B cell (primary cell): ENCODE measurements at regions not wholly inside any gene's neighbourhood (a gene's known extent, or its start where the extent isn't known, plus 50 kb on each side); places are given as distances from the start of the nearest gene placed in this dataset.

ENCODE experiments used
- ATAC-seq: fragments of 200-7000 bp; cut with Tn5 transposase; one replicate; pipeline ENCODE4 v1.10.0; 2021; ENCODE audit warnings: low read depth, mild to moderate bottlenecking, moderate number of reproducible peaks, moderate library complexity
- CTCF ChIA-PET: fragments of 350-600 bp; sonication (Branson Sonifier 250); formaldehyde crosslinking; loops from one replicate; lab custom pipeline; 2021; ENCODE audit warnings: antibody characterized with exemption, inconsistent platforms; lab: Charles Lee
- POLR2A ChIA-PET: fragments of 350-600 bp; sonication (Branson Sonifier 250); formaldehyde crosslinking; loops from one replicate; lab custom pipeline; 2021; ENCODE audit warnings: antibody characterized with exemption; lab: Charles Lee
- DNase-seq: peaks from one replicate; pipeline ENCODE4 v3.0.0; 2013
- H2AFZ ChIP-seq: 2 replicates; pipeline ENCODE4 v1.6.1; 2012; ENCODE audit warnings: mild to moderate bottlenecking, low read depth, low read length; ENCODE audit not compliant: insufficient read depth, poor library complexity, severe bottlenecking
- H3K27ac ChIP-seq, 2 donors: 1 replicate in 1 of 2; 2 replicates in 1 of 2; pipeline ENCODE4 v1.5.1; 2012 to 2013; ENCODE audit warnings: low read length in 2 of 2, mild to moderate bottlenecking in 2 of 2, moderate library complexity in 1 of 2
- H3K27me3 ChIP-seq, 4 experiments: fragments of 200-600 bp in 1 of 4; sonication (generic) in 1 of 4; replicated peaks in 1 of 4; 1 replicate in 2 of 4; 2 replicates in 2 of 4; pipeline versions ENCODE4 v1.6.1 to v1.7.0; 2013 to 2016; ENCODE audit warnings: low read length in 3 of 4, mild to moderate bottlenecking in 2 of 4, mixed read lengths in 1 of 4, moderate library complexity in 1 of 4; ENCODE audit not compliant: insufficient read depth in 4 of 4, control insufficient read depth in 3 of 4; ENCODE audit errors: control extremely low read depth in 1 of 4
- H3K36me3 ChIP-seq, 2 experiments: replicated peaks in 1 of 2; 1 replicate in 1 of 2; 2 replicates in 1 of 2; pipeline versions ENCODE4 v1.6.1 to v1.7.1; 2013; ENCODE audit warnings: low read length in 1 of 2; ENCODE audit not compliant: insufficient read depth in 2 of 2, control insufficient read depth in 1 of 2; ENCODE audit errors: control extremely low read depth in 1 of 2, extremely low read depth in 1 of 2
- H3K4me1 ChIP-seq, 2 donors: fragments of 200-600 bp in 1 of 2; sonication (generic) in 1 of 2; 1 replicate in 1 of 2; 2 replicates in 1 of 2; pipeline versions ENCODE4 v1.5.1 to v1.6.1; 2013 to 2017; ENCODE audit warnings: low read length in 2 of 2; ENCODE audit not compliant: control insufficient read depth in 2 of 2, insufficient read depth in 2 of 2
- H3K4me2 ChIP-seq: replicated peaks from 2 replicates; pipeline ENCODE3; 2012; ENCODE audit warnings: mild to moderate bottlenecking, low read depth, low read length; ENCODE audit not compliant: poor library complexity, severe bottlenecking
- H3K4me3 ChIP-seq, 5 experiments: fragments of 200-600 bp in 1 of 5; sonication (generic) in 1 of 5; 1 replicate in 3 of 5; 2 replicates in 2 of 5; pipeline versions ENCODE4 v1.5.1 to v1.7.0; 2011 to 2016; ENCODE audit warnings: low read length in 4 of 5, mild to moderate bottlenecking in 4 of 5, low read depth in 2 of 5, control low read depth in 1 of 5, moderate library complexity in 1 of 5; ENCODE audit not compliant: insufficient read depth in 1 of 5; ENCODE audit errors: control extremely low read depth in 1 of 5, extremely low read depth in 1 of 5
- H3K79me2 ChIP-seq: fragments of 200-600 bp; sonication (generic); one replicate; pipeline ENCODE4 v1.6.0; 2016; ENCODE audit warnings: low read length; ENCODE audit not compliant: control insufficient read depth, insufficient read depth
- H3K9ac ChIP-seq: fragments of 200-600 bp; sonication (generic); 2 replicates; pipeline ENCODE4 v1.6.1; 2017; ENCODE audit warnings: mild to moderate bottlenecking, low read length, moderate library complexity
- H3K9me3 ChIP-seq, 3 donors: one replicate each; pipeline versions ENCODE4 v1.6.1 to v1.7.1; 2013; ENCODE audit warnings: low read length in 2 of 3; ENCODE audit not compliant: control insufficient read depth in 2 of 3, insufficient read depth in 1 of 3; ENCODE audit errors: control extremely low read depth in 1 of 3
- H4K20me1 ChIP-seq: 2 replicates; pipeline ENCODE4 v1.6.0; 2012; ENCODE audit warnings: mild to moderate bottlenecking, low read length; ENCODE audit not compliant: insufficient read depth, control insufficient read depth, poor library complexity, severe bottlenecking
- H3K27ac Mint-ChIP-seq: one replicate; pipeline ENCODE4 v1.8.0; 2021; ENCODE audit warnings: mixed read lengths
- H3K27me3 Mint-ChIP-seq: one replicate; pipeline ENCODE4 v1.8.0; 2021; ENCODE audit warnings: mixed read lengths
- H3K4me1 Mint-ChIP-seq: one replicate; pipeline ENCODE4 v1.8.0; 2021; ENCODE audit warnings: mixed read lengths
- H3K4me3 Mint-ChIP-seq: one replicate; pipeline ENCODE4 v1.8.0; 2021; ENCODE audit warnings: mixed read lengths
- H3K9me3 Mint-ChIP-seq: one replicate; pipeline ENCODE4 v1.8.0; 2022; ENCODE audit warnings: mixed read lengths; ENCODE audit not compliant: insufficient read depth
- EZH2 ChIP-seq: IDR thresholded peaks from 2 replicates; pipeline ENCODE4 v1.6.1; 2012; ENCODE audit warnings: borderline replicate concordance, low read depth, mild to moderate bottlenecking, moderate library complexity, low read length; ENCODE audit not compliant: insufficient read depth, poor library complexity, severe bottlenecking
- WGBS: methylation state at CpG from one replicate; pipeline ENCODE4 v1.1.5; 2013; ENCODE audit warnings: missing lambda C conversion rate; ENCODE audit not compliant: insufficient coverage; 5-methylcytosine and 5-hydroxymethylcytosine counted together
- intact Hi-C: fragments of 100-400 bp; cut with micrococcal nuclease; formaldehyde crosslinking; loops from one replicate; pipeline ENCODE4 v1.10.0; 2022
- TF ChIP-seq, protein P1 (sequence below): fragments of 200-600 bp; IDR thresholded peaks from one replicate; pipeline ENCODE4 v1.8.0; 2022; ENCODE audit warnings: antibody characterized with exemption, mild to moderate bottlenecking

- H3K4me2 ChIP-seq, result no peak overlapping the region
- Mint-ChIP-seq H3K27ac (no peak overlapping the region), H3K27me3 (no peaks in the 10 kb centered on the region), H3K4me3 (no peak overlapping the region), H3K4me1 (no peaks in the 10 kb centered on the region), H3K9me3 (peaks cover 3% of the 10 kb centered on the region)
- no peak overlapping the region for H2AFZ ChIP-seq
- no peaks in the 10 kb centered on the region for H4K20me1 ChIP-seq
- H3K27ac ChIP-seq, result no peak overlapping the region
- H3K4me3 ChIP-seq, result no peak overlapping the region
- no peak for ATAC-seq
- TF ChIP-seq, protein P1, sequence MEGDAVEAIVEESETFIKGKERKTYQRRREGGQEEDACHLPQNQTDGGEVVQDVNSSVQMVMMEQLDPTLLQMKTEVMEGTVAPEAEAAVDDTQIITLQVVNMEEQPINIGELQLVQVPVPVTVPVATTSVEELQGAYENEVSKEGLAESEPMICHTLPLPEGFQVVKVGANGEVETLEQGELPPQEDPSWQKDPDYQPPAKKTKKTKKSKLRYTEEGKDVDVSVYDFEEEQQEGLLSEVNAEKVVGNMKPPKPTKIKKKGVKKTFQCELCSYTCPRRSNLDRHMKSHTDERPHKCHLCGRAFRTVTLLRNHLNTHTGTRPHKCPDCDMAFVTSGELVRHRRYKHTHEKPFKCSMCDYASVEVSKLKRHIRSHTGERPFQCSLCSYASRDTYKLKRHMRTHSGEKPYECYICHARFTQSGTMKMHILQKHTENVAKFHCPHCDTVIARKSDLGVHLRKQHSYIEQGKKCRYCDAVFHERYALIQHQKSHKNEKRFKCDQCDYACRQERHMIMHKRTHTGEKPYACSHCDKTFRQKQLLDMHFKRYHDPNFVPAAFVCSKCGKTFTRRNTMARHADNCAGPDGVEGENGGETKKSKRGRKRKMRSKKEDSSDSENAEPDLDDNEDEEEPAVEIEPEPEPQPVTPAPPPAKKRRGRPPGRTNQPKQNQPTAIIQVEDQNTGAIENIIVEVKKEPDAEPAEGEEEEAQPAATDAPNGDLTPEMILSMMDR, result no peak
- TF ChIP-seq EZH2, result no peak
- DNase-seq, result no peak
- H3K27me3 ChIP-seq, result no peaks in the 10 kb centered on the region
- no peaks in the 10 kb centered on the region for H3K36me3 ChIP-seq
- no peaks in the 10 kb centered on the region for H3K9me3 ChIP-seq
- 26% methylated on average over 4 of the region's 8 CpGs for WGBS
- ChIA-PET POLR2A (no interaction called here), CTCF (no interaction called here)
- H3K4me1 ChIP-seq, result no peaks in the 10 kb centered on the region
- H3K9ac ChIP-seq, result no peak overlapping the region
- intact Hi-C loops, result no loop called here
- no peaks in the 10 kb centered on the region for H3K79me2 ChIP-seq
Measured at GRCh38 chr6:23905133-23905815, 220.7 kb upstream of the NRSN1 start.

DNA sequence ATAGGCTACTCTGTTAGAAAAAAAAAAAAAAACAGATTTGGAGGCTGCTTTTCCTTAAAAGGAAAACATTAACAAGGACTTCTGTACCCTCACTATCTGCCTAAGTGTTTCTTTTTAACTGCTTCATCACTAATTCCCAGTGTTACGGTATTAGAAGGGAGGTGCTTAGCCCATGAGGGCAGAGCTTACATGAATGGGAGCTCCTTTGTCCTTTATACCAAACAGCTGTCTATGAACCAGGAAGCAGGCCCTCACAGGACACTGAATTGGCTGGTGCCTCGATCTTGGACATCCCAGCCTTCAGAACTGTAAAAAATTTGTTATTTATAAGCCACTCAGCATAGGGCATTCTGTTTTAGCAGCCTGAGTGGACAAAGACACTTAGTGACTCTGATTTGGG, 215.6 kb upstream of the NRSN1 start:
- no peaks in the 10 kb centered on the region for H3K27me3 Mint-ChIP-seq
- no peaks in the 10 kb centered on the region for H3K4me1 ChIP-seq
- H3K4me3 Mint-ChIP-seq, result no peak overlapping the region
- DNase-seq, result no peak
- no peaks in the 10 kb centered on the region for H3K36me3 ChIP-seq
- no peaks in the 10 kb centered on the region for H3K9me3 Mint-ChIP-seq
- no peak overlapping the region for H2AFZ ChIP-seq
- H3K27ac Mint-ChIP-seq, result no peak overlapping the region
- no peaks in the 10 kb centered on the region for H3K4me1 Mint-ChIP-seq
- H3K27ac ChIP-seq, result no peak overlapping the region
- ChIA-PET CTCF (no interaction called here), POLR2A (no interaction called here)
- no peak overlapping the region for H3K4me2 ChIP-seq
- no peak overlapping the region for H3K4me3 ChIP-seq
- H3K9ac ChIP-seq, result no peak overlapping the region
- no peaks in the 10 kb centered on the region for H4K20me1 ChIP-seq
- H3K79me2 ChIP-seq, result no peaks in the 10 kb centered on the region
- WGBS, result no CpG with 5 or more reads among the region's 2 CpGs
- no peaks in the 10 kb centered on the region for H3K27me3 ChIP-seq
- TF ChIP-seq, protein P1, result no peak
- intact Hi-C loops, result no loop called here
- ATAC-seq, result no peak
- no peaks in the 10 kb centered on the region for H3K9me3 ChIP-seq
